GM12892 (cell line): ENCODE measurements at regions not wholly inside any gene's neighbourhood (a gene's known extent, or its start where the extent isn't known, plus 50 kb on each side); places are given as distances from the start of the nearest gene placed in this dataset.

Experiments used
- POLR2A ChIP-seq: IDR thresholded peaks from 2 replicates; pipeline ENCODE4 v1.6.1; 2011; ENCODE audit warnings: low read depth, low read length, control low read depth
- POLR2AphosphoS5 ChIP-seq: IDR thresholded peaks from 2 replicates; pipeline ENCODE4 v1.6.1; 2011; ENCODE audit warnings: low read depth, low read length, control low read depth
- TAF1 ChIP-seq: IDR thresholded peaks from 2 replicates; pipeline ENCODE4 v1.6.1; 2011; ENCODE audit warnings: low read depth, mild to moderate bottlenecking, control low read depth, low read length, borderline replicate concordance

DNA sequence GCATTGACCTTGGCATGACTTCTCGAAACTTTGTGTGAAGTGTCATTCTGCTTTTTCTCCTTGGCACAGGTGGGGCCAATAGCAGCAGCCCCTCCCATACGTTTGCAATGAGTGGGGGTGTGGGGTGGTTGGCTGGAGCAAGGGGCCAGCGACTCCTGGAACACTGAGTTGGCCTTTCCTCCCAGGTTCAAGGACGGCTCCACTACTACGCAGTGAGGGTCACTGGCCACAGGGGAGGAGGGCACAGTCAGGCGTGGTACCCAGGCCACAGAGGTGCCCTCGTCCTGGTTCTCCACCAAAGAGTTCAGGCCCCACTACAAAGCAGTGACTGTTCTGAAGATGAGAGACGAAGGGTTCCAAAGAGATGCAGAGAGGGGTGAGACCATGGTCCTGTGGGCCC lies 70.6 kb upstream of the OTOS start:
- TF ChIP-seq POLR2A (no peak), POLR2AphosphoS5 (no peak), TAF1 (no peak)
